GM10248 (cell line): ENCODE measurements at regions not wholly inside any gene's neighbourhood (a gene's known extent, or its start where the extent isn't known, plus 50 kb on each side); places are given as distances from the start of the nearest gene placed in this dataset.

ENCODE experiments used
- CTCF ChIA-PET: fragments of 300-600 bp; sonication (Branson Sonifier 250); formaldehyde crosslinking; extraction: SDS; loops from one replicate; lab custom pipeline; 2021; ENCODE audit warnings: antibody characterized with exemption; lab: Yijun Ruan, JAX
- POLR2A ChIA-PET: fragments of 350-650 bp; sonication (Branson Sonifier 250); formaldehyde crosslinking; extraction: SDS; loops from one replicate; lab custom pipeline; 2020; ENCODE audit warnings: antibody characterized with exemption; lab: Yijun Ruan, JAX
- DNase-seq: peaks from one replicate; pipeline ENCODE4 v3.0.0; 2012; ENCODE audit errors: extremely low spot score
- CTCF ChIP-seq: IDR thresholded peaks from 2 replicates; pipeline ENCODE4 v1.5.1; 2012; ENCODE audit warnings: mild to moderate bottlenecking, low read depth; ENCODE audit errors: extremely low read depth, missing control alignments, control extremely low read depth

GRCh38 chr12:75592638-75593335 lies 81.4 kb upstream of the KRR1 start:
- POLR2A ChIA-PET: no interaction called here
- DNase-seq: no peak
- CTCF ChIA-PET: interaction anchor here (0.9 to 1.7 kb wide), 3 partner anchors 9 to 146 kb away, joined by 3 to 4 read pairs (median 3); no protein-coding TSS in a partner anchor
- TF ChIP-seq CTCF: no peak

- POLR2A ChIA-PET: no interaction called here
- CTCF ChIA-PET: interaction anchor here (0.9 to 1.7 kb wide), 4 partner anchors 10 to 147 kb away, joined by 3 to 4 read pairs (median 3); no protein-coding TSS in a partner anchor
These were observed 80.7 kb upstream of the KRR1 start for GRCh38 chr12:75592086-75592485.

GRCh38 chr12:75591628-75592027 lies 80.2 kb upstream of the KRR1 start:
- no peak for TF ChIP-seq CTCF
- POLR2A ChIA-PET: no interaction called here
- no peak for DNase-seq

More at GRCh38 chr12:75592086-75592485, 80.7 kb upstream of the KRR1 start:
- DNase-seq: no peak
- TF ChIP-seq CTCF: no peak

GRCh38 chr12:75589801-75590200 lies 78.4 kb upstream of the KRR1 start:
- ChIA-PET POLR2A (no interaction called here), CTCF (interaction anchor here (1.2 to 2.3 kb wide), 2 partner anchors 13 to 63 kb away, joined by 3 to 8 read pairs; no protein-coding TSS in a partner anchor)
- no peak for TF ChIP-seq CTCF

More at GRCh38 chr12:75591628-75592027, 80.2 kb upstream of the KRR1 start:
- CTCF ChIA-PET: interaction anchor here (1.5 to 2.3 kb wide), 3 partner anchors 14 to 65 kb away, joined by 3 to 8 read pairs (median 4); no protein-coding TSS in a partner anchor

GRCh38 chr12:75587340-75588106 lies 76.1 kb upstream of the KRR1 start:
- ChIA-PET CTCF (no interaction called here), POLR2A (no interaction called here)
- no peak for TF ChIP-seq CTCF
- no peak for DNase-seq

More at GRCh38 chr12:75589801-75590200, 78.4 kb upstream of the KRR1 start:
- DNase-seq: no peak

- no peak for TF ChIP-seq CTCF
- POLR2A ChIA-PET: no interaction called here
- CTCF ChIA-PET: interaction anchor here (2.2 to 2.9 kb wide), 2 partner anchors 11 to 20 kb away, joined by 5 to 18 read pairs; no protein-coding TSS in a partner anchor
- no peak for DNase-seq
These were observed 73.9 kb upstream of the KRR1 start for GRCh38 chr12:75585330-75585729.
